A549 (cell line): ENCODE measurements at regions not wholly inside any gene's neighbourhood (a gene's known extent, or its start where the extent isn't known, plus 50 kb on each side); places are given as distances from the start of the nearest gene placed in this dataset.

Experiments used
- ATAC-seq, 2 experiments: fragments of 200-7000 bp in 1 of 2; fragments of >200 bp in 1 of 2; cut with Nextera tagmentation in 1 of 2; cut with Tn5 transposase in 1 of 2; 3 replicates each; pipeline versions ENCODE4 v1.8.0 to v1.9.1; 2018 to 2020; ENCODE audit warnings: mild to moderate bottlenecking in 1 of 2, moderate library complexity in 1 of 2
- CTCF ChIA-PET: fragments of 300-600 bp; sonication (Branson Sonifier 250); formaldehyde crosslinking; extraction: SDS; loops from one replicate; lab custom pipeline; 2021; ENCODE audit warnings: antibody characterized with exemption, inconsistent platforms; lab: Yijun Ruan, JAX
- POLR2A ChIA-PET: fragments of 350-600 bp; formaldehyde crosslinking; extraction: SDS; loops from one replicate; lab custom pipeline; 2021; ENCODE audit warnings: antibody characterized with exemption, inconsistent platforms; lab: Yijun Ruan, JAX
- DNase-seq, 2 experiments: peaks; one replicate each; pipeline versions ENCODE4 v3.0.0 to v3.0.0-alpha.2; 2011 to 2016; ENCODE audit warnings: low read depth in 1 of 2, low spot score in 1 of 2
- FAIRE-seq: peaks from 2 replicates; lab custom pipeline; 2011; peaks lifted over from hg19 to GRCh38; lab: Jason Lieb, UNC
- H3K27ac ChIP-seq, 2 experiments: fragments of >200 bp; sonication (Bioruptor Twin); formaldehyde crosslinking; 3 replicates each; pipeline ENCODE4 v1.5.1; 2016 to 2017
- H3K4me1 ChIP-seq: fragments of >200 bp; sonication (Bioruptor Twin); formaldehyde crosslinking; 3 replicates; pipeline ENCODE4 v1.6.1; 2016
- H3K4me2 ChIP-seq: fragments of >200 bp; sonication (Bioruptor Twin); formaldehyde crosslinking; 3 replicates; pipeline ENCODE4 v1.6.1; 2016
- H3K4me3 ChIP-seq: fragments of >200 bp; sonication (Bioruptor Twin); formaldehyde crosslinking; 3 replicates; pipeline ENCODE4 v1.5.1; 2016
- H3K9me3 ChIP-seq: fragments of >200 bp; sonication (Bioruptor Twin); formaldehyde crosslinking; 3 replicates; pipeline ENCODE4 v1.6.1; 2016
- BHLHE40 ChIP-seq: IDR thresholded peaks from 2 replicates; pipeline ENCODE4 v1.6.1; 2012; ENCODE audit warnings: low read depth, low read length, inconsistent platforms
- CBX2 ChIP-seq: fragments of 200-600 bp; sonication (generic); IDR thresholded peaks from 2 replicates; pipeline ENCODE4 v1.6.1; 2016; ENCODE audit warnings: low read depth, mild to moderate bottlenecking, borderline replicate concordance
- CBX8 ChIP-seq: fragments of 200-600 bp; sonication (generic); IDR thresholded peaks from 2 replicates; pipeline ENCODE4 v1.6.1; 2016
- CEBPB ChIP-seq, 2 experiments: fragments of >200 bp in 1 of 2; sonication (Bioruptor Twin) in 1 of 2; formaldehyde crosslinking in 1 of 2; IDR thresholded peaks; 2 replicates each; pipeline ENCODE4 v1.6.1; 2012 to 2016
- CHD2 ChIP-seq: fragments of 150-350 bp; IDR thresholded peaks from 2 replicates; pipeline ENCODE4 v1.6.1; 2014; ENCODE audit warnings: low read length; ENCODE audit not compliant: partially characterized antibody
- ESRRA ChIP-seq: fragments of 150-350 bp; IDR thresholded peaks from 2 replicates; pipeline ENCODE4 v1.6.1; 2014; ENCODE audit warnings: mild to moderate bottlenecking, low read length, borderline replicate concordance
- FOSB ChIP-seq: fragments of 250-450 bp; sonication (Bioruptor Pico); IDR thresholded peaks from 2 replicates; pipeline ENCODE4 v1.5.0; 2020; ENCODE audit warnings: mild to moderate bottlenecking, moderate library complexity
- FOSL2 ChIP-seq, 2 experiments: fragments of 450-650 bp in 1 of 2; fragments of >200 bp in 1 of 2; sonication (Bioruptor Twin) in 1 of 2; formaldehyde crosslinking; IDR thresholded peaks; 2 replicates each; pipeline versions ENCODE4 v1.5.0 to v1.6.1; 2016 to 2020; ENCODE audit warnings: mild to moderate bottlenecking in 1 of 2, moderate library complexity in 1 of 2
- GATA3 ChIP-seq: IDR thresholded peaks from 2 replicates; pipeline ENCODE4 v1.6.1; 2012; ENCODE audit warnings: borderline replicate concordance
- HDAC2 ChIP-seq: fragments of 200-600 bp; sonication (generic); IDR thresholded peaks from 2 replicates; pipeline ENCODE4 v1.6.1; 2016
- HOXB5 ChIP-seq: fragments of 250-450 bp; sonication (Bioruptor Pico); IDR thresholded peaks from 2 replicates; pipeline ENCODE4 v1.5.0; 2020; ENCODE audit warnings: mild to moderate bottlenecking, moderate library complexity
- JUNB ChIP-seq: fragments of >200 bp; sonication (Bioruptor Twin); formaldehyde crosslinking; IDR thresholded peaks from 2 replicates; pipeline ENCODE4 v1.6.1; 2016
- KDM1A ChIP-seq: fragments of 200-600 bp; sonication (generic); IDR thresholded peaks from 2 replicates; pipeline ENCODE4 v1.6.1; 2016; ENCODE audit warnings: low read depth, mild to moderate bottlenecking
- MAFK ChIP-seq: fragments of 450-650 bp; IDR thresholded peaks from 2 replicates; pipeline ENCODE4 v1.6.1; 2014; ENCODE audit not compliant: partially characterized antibody
- MAX ChIP-seq: IDR thresholded peaks from 2 replicates; pipeline ENCODE4 v1.6.1; 2012
- MAZ ChIP-seq: fragments of 150-350 bp; IDR thresholded peaks from 2 replicates; pipeline ENCODE4 v1.6.1; 2014; ENCODE audit warnings: antibody characterized with exemption, low read depth, low read length, borderline replicate concordance
- NFE2L2 ChIP-seq: fragments of 150-350 bp; conservative IDR thresholded peaks from 2 replicates; pipeline ENCODE4 v1.6.1; 2014; ENCODE audit warnings: low read length
- NPAS2 ChIP-seq: fragments of 250-450 bp; sonication (Bioruptor Pico); IDR thresholded peaks from 2 replicates; pipeline ENCODE4 v1.8.0; 2022; ENCODE audit warnings: mild to moderate bottlenecking, moderate library complexity, borderline replicate concordance
- PHF8 ChIP-seq: fragments of 200-600 bp; sonication (generic); IDR thresholded peaks from 2 replicates; pipeline ENCODE4 v1.6.1; 2016; ENCODE audit warnings: low read depth, mild to moderate bottlenecking, antibody characterized with exemption, moderate library complexity, borderline replicate concordance
- POLR2A ChIP-seq: IDR thresholded peaks from 2 replicates; pipeline ENCODE4 v1.6.1; 2012; ENCODE audit warnings: mild to moderate bottlenecking, low read length
- RARB ChIP-seq: fragments of 250-450 bp; sonication (Bioruptor Pico); IDR thresholded peaks from 2 replicates; pipeline ENCODE4 v1.8.0; 2021; ENCODE audit warnings: mild to moderate bottlenecking, moderate library complexity
- RCOR1 ChIP-seq: fragments of 150-350 bp; IDR thresholded peaks from 2 replicates; pipeline ENCODE4 v1.6.1; 2014; ENCODE audit warnings: antibody characterized with exemption, low read length, low read depth
- RNF2 ChIP-seq: fragments of 200-600 bp; sonication (generic); IDR thresholded peaks from 2 replicates; pipeline ENCODE4 v1.6.1; 2016; ENCODE audit warnings: low read depth, mild to moderate bottlenecking, antibody characterized with exemption, moderate library complexity, borderline replicate concordance
- SMC3 ChIP-seq: fragments of >200 bp; sonication (Bioruptor Twin); formaldehyde crosslinking; IDR thresholded peaks from 3 replicates; pipeline ENCODE4 v1.6.1; 2018; ENCODE audit warnings: inconsistent platforms
- TP53 ChIP-seq: fragments of 250-450 bp; sonication (Bioruptor Pico); IDR thresholded peaks from 2 replicates; pipeline ENCODE4 v1.5.0; 2021; ENCODE audit warnings: mild to moderate bottlenecking, moderate library complexity
- WGBS: methylation state at CpG from one replicate; pipeline ENCODE4 v1.1.6; 2017; ENCODE audit errors: missing lambda C conversion rate; 5-methylcytosine and 5-hydroxymethylcytosine counted together
- TF ChIP-seq, protein P1 (sequence below): fragments of >200 bp; sonication (Bioruptor Twin); formaldehyde crosslinking; IDR thresholded peaks from 3 replicates; pipeline ENCODE4 v1.6.1; 2016
- TF ChIP-seq, protein P2 (sequence below): IDR thresholded peaks from 2 replicates; pipeline ENCODE4 v1.6.1; 2012; ENCODE audit warnings: low read depth, borderline replicate concordance
- TF ChIP-seq, protein P3 (sequence below): fragments of 250-450 bp; sonication (Bioruptor Pico); IDR thresholded peaks from 2 replicates; pipeline ENCODE4 v1.5.0; 2020; ENCODE audit warnings: low read depth, mild to moderate bottlenecking, moderate library complexity

GRCh38 chr2:55811048-55811447, 112.5 kb downstream of the EFEMP1 start:
- FAIRE-seq: no peak
- POLR2A ChIA-PET: no interaction called here
- TF ChIP-seq NPAS2 (no peak), HOXB5 (no peak), PHF8 (no peak), POLR2A (no peak)
- CTCF ChIA-PET: interaction anchor here (1.0 to 1.1 kb wide), 2 partner anchors 8 to 16 kb away, joined by 3 read pairs; no protein-coding TSS in a partner anchor
- no peak for DNase-seq
- ATAC-seq: no peak
- peaks cover 18% of the 10 kb centered on the region for H3K4me1 ChIP-seq
- no peak overlapping the region for H3K4me3 ChIP-seq
- peak overlapping the region; percentile 10; the same call in 1 of the 3 replicates for H3K4me2 ChIP-seq
- H3K27ac ChIP-seq: peak overlapping the region; percentile 11 to 35; a peak in 2 of 6 replicates
- H3K9me3 ChIP-seq: no peaks in the 10 kb centered on the region

GRCh38 chr2:55810622-55811020, 113.0 kb downstream of the EFEMP1 start:
- peak overlapping the region; percentile 10; the same call in 1 of the 3 replicates for H3K4me2 ChIP-seq
- no peak overlapping the region for H3K4me3 ChIP-seq
- no peaks in the 10 kb centered on the region for H3K9me3 ChIP-seq
- peak; percentile 46 for FAIRE-seq
- TF ChIP-seq, protein P1, sequence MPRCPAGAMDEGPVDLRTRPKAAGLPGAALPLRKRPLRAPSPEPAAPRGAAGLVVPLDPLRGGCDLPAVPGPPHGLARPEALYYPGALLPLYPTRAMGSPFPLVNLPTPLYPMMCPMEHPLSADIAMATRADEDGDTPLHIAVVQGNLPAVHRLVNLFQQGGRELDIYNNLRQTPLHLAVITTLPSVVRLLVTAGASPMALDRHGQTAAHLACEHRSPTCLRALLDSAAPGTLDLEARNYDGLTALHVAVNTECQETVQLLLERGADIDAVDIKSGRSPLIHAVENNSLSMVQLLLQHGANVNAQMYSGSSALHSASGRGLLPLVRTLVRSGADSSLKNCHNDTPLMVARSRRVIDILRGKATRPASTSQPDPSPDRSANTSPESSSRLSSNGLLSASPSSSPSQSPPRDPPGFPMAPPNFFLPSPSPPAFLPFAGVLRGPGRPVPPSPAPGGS: no peak
- TF ChIP-seq KDM1A (no peak), BHLHE40 (no peak), RCOR1 (no peak), CHD2 (no peak), HDAC2 (no peak)
- DNase-seq: no peak
- H3K27ac ChIP-seq: peak overlapping the region in 1 of 2 experiments; percentile 11; a peak in 2 of 6 replicates
- CTCF ChIA-PET: interaction anchor here (1.0 to 1.1 kb wide), 2 partner anchors 14 to 16 kb away, joined by 3 to 4 read pairs; no protein-coding TSS in a partner anchor
- peaks cover 18% of the 10 kb centered on the region for H3K4me1 ChIP-seq
- POLR2A ChIA-PET: no interaction called here
- WGBS: 79% methylated on average over 3 of the region's 3 CpGs
- no peak for ATAC-seq

GRCh38 chr2:55809875-55810621, 113.5 kb downstream of the EFEMP1 start:
- peak overlapping the region; percentile 18; the same call in 1 of the 3 replicates for H3K4me2 ChIP-seq
- H3K9me3 ChIP-seq: no peaks in the 10 kb centered on the region
- H3K27ac ChIP-seq: peak overlapping the region; percentile 11 to 20; a peak in 3 of 6 replicates
- FAIRE-seq (no peak), ATAC-seq (peak; percentile 87), DNase-seq (peak in 1 of 2 experiments; percentile 73)
- H3K4me1 ChIP-seq: peaks cover 18% of the 10 kb centered on the region
- no peak for TF ChIP-seq MAX
- TF ChIP-seq GATA3: peak; percentile 15; the same call in 1 of the 2 replicates
- TF ChIP-seq ESRRA: no peak
- peak; percentile 39 to 85; a peak in 3 of 4 replicates for TF ChIP-seq CEBPB (IDR thresholded peaks at IDR 0.05)
- no peak for TF ChIP-seq FOSL2 (IDR thresholded peaks at IDR 0.05)
- TF ChIP-seq FOSL2 (CRISPR knock-in tag; IDR thresholded peaks at IDR 0.05): peak; percentile 15; the same call in 1 of the 2 replicates
- no peak overlapping the region for H3K4me3 ChIP-seq
- POLR2A ChIA-PET: no interaction called here
- CTCF ChIA-PET: interaction anchor here (1.0 kb wide), 1 partner anchor 15 kb away, joined by 4 read pairs; no protein-coding TSS in a partner anchor
- 49% methylated on average over 7 of the region's 7 CpGs for WGBS

GRCh38 chr2:55807900-55808299, 114.3 kb upstream of the PNPT1 start:
- no peak for FAIRE-seq
- CTCF ChIA-PET: interaction anchor here (1.1 to 1.9 kb wide), 2 partner anchors 15 to 22 kb away, joined by 3 to 7 read pairs; no protein-coding TSS in a partner anchor

More at GRCh38 chr2:55807900-55808299, 114.3 kb upstream of the PNPT1 start:
- POLR2A ChIA-PET: no interaction called here
- no peak overlapping the region for H3K4me2 ChIP-seq
- 86% methylated on average over 2 of the region's 2 CpGs for WGBS
- TF ChIP-seq, protein P2, sequence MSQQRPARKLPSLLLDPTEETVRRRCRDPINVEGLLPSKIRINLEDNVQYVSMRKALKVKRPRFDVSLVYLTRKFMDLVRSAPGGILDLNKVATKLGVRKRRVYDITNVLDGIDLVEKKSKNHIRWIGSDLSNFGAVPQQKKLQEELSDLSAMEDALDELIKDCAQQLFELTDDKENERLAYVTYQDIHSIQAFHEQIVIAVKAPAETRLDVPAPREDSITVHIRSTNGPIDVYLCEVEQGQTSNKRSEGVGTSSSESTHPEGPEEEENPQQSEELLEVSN: no peak
- TF ChIP-seq RARB (CRISPR knock-in tag) (no peak), MAZ (no peak), JUNB (no peak), PHF8 (no peak), CBX2 (no peak), CHD2 (no peak), RNF2 (no peak), FOSB (CRISPR knock-in tag) (no peak), CBX8 (no peak), MAFK (no peak), NFE2L2 (no peak), SMC3 (no peak), TP53 (CRISPR knock-in tag) (no peak)
- TF ChIP-seq, protein P3, sequence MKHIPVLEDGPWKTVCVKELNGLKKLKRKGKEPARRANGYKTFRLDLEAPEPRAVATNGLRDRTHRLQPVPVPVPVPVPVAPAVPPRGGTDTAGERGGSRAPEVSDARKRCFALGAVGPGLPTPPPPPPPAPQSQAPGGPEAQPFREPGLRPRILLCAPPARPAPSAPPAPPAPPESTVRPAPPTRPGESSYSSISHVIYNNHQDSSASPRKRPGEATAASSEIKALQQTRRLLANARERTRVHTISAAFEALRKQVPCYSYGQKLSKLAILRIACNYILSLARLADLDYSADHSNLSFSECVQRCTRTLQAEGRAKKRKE (CRISPR knock-in tag): no peak
- DNase-seq (no peak), ATAC-seq (no peak)
- no peak overlapping the region for H3K4me3 ChIP-seq
- no peaks in the 10 kb centered on the region for H3K9me3 ChIP-seq
- H3K27ac ChIP-seq: no peak overlapping the region
- H3K4me1 ChIP-seq: peaks cover 21% of the 10 kb centered on the region
